NOMO-1 treated with DMSO at 0.1 percent for 48 hours (cell line): ENCODE measurements at regions not wholly inside any gene's neighbourhood (a gene's known extent, or its start where the extent isn't known, plus 50 kb on each side); places are given as distances from the start of the nearest gene placed in this dataset.
"Not testable (repeated sequence)": the region's sequence is repeated elsewhere in the genome, so short reads cannot be mapped to it uniquely, and the experiment has no call there.

Source experiments
- DNase-seq: peaks from one replicate; lab custom pipeline; 2025; ENCODE audit not compliant: unreplicated experiment; lab: John Stamatoyannopoulos, UW

DNA sequence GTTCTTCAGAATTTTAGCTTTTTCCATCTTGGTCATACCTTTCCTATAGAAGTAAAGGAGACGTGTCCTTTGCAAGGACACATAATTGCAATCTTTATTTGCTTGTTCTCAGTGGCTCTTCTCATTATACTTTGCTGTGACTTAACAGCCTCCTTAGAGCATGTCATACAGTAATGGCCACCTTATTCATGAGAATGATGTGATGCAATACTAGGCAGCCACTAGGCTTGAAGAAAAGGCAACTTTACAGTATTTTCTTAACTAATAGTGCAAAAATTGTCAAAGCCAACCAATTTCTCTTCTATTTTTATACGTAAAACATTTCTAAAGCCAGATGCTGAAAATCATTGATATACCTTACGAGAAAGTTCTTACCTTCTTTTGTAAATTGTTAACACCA is 1296.8 kb upstream of the EYS start:
- DNase-seq: no peak

DNA sequence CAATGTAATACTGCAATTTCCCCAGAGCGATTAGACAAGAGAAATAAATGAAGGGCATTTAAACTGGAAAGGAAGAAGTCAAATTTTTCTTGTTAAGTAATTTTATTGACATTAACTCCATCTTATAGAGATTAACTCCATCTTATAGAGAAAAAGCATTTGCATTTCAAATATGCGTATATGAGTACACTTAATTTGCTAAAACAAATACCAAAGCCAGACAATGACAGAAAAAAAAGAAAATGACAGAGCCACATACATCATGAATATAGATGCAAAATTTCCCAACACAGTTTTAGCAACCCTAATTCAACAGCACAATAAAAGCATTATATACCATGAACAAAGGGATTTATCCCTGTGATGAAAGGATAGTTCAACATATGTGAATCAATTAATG is 1293.1 kb upstream of the EYS start:
- no peak for DNase-seq

DNA sequence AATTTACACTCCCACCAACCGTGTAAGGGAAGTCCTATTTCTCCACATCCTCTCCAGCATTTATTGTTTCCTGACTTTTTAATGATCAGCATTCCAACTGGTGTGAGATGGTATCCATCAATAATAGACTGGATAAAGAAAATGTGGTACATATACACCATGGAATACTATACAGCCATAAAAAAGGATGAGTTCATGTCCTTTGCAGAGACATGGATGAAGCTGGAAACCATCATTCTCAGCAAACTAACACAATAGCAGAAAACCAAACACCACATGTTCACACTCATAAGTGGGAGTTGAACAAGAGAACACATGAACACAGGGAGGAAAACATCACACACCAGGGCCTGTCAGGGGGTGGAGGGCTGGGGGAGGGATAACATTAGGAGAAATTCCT is 1290.6 kb upstream of the EYS start:
- not testable (repeated sequence) for DNase-seq

DNA sequence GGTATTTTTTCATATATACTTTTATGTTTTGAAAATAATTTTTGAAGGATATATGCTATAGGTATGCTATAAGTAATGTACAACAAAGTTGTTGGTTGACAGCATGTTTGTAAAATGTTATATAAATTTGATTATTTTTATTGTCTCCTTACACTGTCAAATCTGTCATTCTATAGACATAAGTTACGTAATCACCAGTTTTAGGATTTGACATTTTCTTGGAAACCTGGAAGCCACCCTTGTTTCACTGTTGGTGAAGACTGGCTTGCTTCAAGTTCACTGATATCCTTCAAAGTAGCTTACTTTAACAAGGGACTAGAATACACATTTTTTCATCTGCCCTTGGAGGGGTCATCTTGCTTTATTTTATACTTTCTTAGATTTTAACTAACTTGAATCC is 1288.6 kb upstream of the EYS start:
- DNase-seq: no peak

DNA sequence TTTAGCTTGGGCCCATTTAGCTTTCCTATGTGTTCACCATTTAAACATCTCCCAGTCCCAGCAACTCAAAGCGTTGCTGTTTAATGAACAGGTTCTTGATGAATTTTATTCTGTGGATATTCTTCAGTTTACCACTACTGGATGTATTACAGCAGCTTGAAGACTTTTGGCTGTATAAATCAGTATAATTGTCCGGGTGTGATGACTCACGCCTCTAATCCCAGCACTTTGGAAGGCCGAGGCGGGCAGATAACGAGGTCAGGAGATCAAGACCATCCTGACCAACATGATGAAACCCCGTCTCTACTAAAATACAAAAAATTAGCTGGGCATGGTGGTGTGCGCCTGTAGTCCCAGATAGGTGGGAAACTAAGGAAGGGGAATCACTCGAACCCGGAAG is 1286.7 kb upstream of the EYS start:
- DNase-seq: not testable (repeated sequence)

DNA sequence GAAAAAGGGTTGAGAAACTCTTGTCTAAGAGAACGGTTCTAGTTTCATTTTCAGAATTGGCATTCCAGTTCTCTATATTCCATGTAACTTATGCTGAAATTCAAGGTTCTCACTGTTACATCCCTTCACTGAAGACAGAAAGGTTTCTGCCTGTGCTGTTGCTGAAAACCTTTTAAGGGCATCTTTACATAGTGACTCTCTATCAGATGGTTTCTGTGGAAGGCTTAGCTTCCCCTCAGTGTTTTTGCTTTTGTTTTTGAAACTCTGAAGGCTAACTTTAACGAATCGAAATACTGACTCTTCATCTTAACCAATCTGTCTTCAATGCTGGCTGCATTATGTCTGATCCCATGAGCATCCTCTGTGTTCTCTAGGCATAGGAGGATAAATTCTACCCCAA is 1286.2 kb upstream of the EYS start:
- DNase-seq: no peak

DNA sequence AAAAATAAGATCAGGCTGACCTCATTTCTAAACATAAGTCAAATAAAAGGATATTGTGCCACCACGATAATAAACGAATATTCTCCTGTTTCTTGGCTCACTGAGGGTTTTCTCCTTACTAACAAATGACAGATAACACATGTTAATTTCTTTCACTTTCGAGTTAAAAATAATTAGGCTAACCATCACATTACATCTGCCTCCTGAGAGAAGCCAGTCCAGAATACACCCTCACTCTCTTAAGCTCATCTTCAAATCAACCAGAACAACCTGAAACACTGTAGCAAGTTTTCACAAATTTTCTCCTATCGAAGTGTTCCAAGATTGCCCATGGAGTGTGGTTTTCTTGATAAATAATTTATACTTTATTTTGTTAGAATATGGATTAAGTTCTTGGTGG is 1285.6 kb upstream of the EYS start:
- no peak for DNase-seq

DNA sequence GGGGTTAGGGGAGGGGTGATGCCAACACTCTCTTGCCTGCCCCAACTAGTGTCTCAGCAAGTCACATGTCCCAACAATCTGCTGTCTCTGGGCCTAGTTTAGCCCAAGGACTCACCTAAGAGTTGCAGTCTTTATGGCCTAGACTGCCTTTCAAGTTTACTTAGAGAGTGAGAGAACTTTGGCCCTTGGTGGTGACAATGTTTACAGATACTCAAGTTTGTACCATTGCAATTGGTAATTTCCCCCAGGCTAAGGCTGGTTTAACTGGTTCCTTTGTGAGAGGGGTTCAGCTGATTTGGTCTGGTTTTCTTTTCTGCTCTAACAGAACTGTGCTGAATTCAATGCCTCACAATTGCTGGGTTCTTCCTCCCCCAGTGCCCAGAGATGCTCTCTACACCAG is 1279.9 kb upstream of the EYS start:
- DNase-seq: no peak

DNA sequence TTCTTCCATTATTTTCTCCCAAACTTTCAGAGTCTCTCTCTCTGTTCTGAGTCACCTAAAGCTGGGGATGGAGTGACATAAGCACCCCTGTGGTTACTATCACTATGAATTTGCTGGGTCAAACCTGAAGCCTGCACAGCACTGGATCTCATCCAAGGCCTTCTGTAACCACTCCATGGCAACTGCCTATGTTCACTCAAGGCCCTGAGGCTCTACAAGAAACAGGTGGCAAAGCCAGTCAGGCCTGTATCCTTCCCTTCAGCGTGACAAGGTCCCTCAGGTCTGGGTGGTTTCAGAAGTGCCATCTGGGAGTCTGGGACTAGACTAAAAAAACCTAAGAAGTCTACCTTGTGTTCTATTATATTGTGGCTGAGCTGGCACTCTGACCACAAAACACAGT is 1278.8 kb upstream of the EYS start:
- DNase-seq: no peak

DNA sequence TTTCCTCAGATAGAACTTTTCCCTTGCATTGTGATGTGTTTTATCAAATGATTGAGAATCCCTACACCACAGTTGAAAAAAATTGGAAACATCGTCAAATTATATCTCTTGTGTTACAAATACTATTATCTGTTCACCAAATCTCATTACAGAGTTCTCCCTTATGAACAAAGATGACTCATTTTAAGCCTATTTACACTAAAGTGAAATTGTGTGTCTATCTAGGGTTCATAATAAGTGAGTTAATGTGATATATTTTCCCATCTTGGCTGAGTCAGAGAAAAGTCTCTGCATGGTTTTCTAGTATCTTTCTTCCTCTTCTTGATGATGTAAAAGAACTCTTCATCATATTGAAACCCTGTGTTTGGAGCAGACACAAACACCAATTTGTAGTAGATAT is 1263.3 kb upstream of the EYS start:
- no peak for DNase-seq

DNA sequence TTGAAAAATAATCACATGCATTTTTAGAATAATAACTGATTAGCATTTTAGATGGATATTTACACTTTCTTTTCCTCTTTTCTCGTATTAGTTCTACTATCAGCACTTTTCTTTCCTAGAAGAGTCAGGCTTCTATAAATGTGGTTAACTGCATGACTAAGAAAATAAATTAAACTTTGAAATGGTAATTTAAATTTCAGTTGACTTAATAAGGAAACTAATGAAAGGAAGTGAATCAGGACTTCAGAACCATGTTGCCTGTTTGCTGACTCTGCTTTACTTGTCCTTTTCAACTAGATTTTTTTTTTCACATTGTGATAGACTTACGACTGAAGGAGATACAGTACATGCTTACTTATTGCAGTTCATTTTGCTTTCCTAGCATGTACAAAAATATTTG is 1258.2 kb upstream of the EYS start:
- no peak for DNase-seq

DNA sequence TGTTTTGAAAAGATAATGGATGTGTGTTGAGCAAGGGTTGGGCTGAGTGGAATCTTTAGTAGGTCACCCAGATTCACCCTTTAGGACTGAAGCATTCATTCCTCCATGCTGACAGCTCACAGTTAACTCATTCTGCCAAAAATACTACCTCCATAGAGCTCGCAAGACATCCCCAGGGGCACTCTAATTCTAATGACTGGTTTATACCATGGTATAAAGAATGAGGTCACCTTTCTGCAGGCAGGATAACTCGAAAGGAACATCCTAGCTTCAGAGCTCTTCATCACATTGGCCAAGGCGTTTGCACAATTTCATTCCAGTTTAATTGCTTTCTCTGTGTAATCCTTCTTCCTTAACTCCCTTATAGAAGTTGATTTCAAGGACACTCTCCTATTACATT is 1257.2 kb upstream of the EYS start:
- no peak for DNase-seq

DNA sequence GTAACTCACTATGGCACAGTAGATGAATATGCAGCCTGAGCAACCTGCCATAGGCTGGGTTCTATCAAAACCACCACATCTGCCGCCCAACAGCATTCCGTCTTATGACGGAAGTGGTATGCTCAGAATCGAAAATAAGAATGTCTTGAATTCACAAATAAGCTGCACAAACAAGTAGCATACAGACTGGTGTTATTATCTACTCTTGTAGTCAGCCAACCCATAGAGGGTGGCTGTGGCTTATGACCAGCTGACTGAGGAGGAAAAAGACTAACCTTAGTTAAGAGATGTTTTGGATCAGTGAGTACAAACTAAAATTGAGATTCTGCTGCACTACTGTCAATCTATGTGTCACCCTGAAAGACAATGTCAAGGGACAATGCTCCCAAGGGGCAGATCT is 1255.1 kb upstream of the EYS start:
- DNase-seq: no peak

DNA sequence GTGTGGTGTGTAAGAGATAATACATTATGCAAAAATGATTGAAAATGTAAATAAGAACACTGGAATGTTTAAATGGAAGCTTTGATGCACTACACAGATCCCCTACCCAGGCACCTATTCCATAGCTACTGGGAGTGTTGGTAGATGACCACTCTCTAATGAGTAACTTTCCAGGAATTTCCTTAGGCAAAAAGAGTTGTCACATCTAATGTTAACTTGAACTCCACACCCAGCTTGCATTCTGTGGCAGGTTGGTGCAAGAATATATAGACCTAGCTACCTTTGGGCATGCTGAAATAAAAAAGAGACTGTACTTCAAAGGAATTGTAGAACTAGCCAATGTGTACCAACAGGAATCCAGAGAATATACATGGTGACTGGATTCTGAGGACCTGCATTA is 1254.2 kb upstream of the EYS start:
- DNase-seq: no peak

DNA sequence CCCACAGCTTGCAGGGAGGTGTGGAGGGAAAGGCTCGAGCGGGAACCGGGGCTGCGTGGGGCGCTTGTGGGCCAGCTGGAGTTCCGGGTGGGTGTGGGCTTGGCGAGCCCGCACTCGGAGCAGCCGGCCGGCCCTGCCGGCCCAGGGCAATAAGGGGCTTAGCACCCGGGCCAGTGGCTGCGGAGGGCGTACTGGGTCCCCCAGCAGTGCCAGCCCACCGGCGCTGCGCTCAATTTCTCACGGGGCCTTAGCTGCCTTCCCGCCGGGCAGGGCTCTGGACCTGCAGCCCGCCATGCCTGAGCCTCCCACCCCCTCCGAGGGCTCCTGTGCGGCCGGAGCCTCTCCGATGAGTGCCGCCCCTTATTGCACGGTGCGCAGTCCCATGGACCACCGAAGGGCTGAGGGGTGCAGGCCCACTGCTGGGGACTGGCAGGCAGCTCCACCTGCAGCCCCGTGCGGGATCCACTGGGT is 1242.2 kb upstream of the EYS start:
- no peak for DNase-seq

DNA sequence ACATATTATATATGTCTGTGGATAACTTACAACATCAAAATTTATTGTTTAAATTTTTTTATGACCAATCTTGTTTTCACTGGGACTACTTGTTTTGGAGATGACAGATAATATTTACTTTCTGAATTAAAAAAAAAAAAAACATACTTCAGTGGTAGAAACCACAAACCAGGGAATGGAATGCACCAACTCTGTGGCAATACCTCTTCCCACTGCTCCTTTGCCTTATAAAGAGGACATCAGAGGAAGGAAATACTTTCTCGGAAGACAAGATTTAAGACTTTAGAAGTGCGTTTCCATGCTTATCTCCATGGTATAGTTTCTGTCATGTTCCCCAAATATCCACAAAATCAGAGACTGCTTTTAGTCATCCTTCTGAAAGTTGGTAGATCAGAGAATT is 1241.1 kb upstream of the EYS start:
- DNase-seq: no peak

DNA sequence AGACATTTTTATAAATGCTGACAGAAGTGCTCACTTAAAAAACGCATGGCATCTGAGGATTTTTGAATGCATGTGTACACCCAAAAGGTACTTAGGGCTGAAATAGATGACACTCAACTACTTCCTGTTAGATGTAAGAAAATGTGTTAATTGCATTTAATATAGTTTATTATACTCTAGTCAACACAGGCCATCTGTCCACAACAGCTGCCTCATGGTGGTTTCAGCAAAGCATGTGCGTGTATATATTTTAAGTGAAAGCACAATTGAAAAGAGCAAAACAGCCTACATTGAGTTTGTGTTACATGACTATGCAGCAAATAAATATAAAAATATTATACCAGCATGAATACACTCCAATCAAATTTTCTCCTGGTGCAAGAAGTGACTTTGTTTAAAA is 1233.0 kb upstream of the EYS start:
- no peak for DNase-seq

DNA sequence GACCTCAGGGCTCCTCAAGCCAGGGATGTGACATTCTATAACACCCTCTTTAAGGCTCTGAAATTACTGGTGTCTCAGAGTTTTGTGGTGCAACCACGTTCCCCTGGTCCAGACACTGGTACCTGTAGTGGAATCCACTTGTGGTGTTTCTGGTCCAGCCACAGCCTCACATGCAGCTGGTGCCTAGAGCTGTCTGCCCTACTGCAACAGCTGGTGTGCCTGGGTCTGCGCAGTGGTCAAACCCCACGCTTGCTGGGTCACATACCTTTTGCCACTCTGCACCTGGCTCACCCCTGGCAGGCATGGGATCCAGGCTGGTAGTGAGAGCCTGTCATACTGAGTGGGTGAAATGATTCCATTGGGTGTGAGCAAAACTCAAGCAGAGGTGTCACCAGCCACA is 1230.2 kb upstream of the EYS start:
- DNase-seq: no peak

DNA sequence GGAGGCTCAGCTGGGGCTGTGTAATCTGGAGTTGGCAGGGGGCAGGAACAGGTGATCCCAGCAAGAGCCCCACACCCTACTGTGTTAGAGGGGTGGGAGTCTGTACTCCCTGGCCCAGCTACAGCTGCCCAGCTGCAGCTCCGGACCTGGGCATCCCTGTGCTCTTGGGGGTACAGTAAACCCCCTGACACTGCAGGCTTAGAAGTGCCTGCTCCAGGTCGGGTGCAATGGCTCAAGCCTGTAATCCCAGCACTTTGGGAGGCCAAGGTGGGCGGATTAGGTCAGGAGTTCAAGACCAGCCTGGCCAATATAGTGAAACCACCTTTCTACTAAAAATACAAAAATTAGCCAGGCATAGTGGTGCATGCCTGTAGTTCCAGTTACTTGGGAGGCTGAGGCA is 1228.6 kb upstream of the EYS start:
- no peak for DNase-seq

DNA sequence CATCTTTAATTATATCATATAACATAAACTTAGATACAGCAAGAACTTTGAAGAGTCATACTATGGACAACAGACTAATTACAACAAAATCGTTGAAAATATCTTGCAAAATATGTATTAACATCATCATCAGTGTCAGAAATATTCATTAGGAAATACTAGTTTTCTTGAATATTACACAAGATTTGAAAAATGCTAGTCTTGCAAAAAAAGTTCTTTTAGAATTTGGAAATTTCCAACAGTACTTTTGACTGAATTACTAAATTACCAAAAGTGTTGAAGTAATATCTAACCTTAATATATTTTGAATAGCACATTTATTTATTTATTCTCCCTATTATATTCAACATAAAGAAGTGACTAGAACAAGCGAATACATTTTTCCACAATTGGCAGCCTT is 1224.8 kb upstream of the EYS start:
- no peak for DNase-seq

DNA sequence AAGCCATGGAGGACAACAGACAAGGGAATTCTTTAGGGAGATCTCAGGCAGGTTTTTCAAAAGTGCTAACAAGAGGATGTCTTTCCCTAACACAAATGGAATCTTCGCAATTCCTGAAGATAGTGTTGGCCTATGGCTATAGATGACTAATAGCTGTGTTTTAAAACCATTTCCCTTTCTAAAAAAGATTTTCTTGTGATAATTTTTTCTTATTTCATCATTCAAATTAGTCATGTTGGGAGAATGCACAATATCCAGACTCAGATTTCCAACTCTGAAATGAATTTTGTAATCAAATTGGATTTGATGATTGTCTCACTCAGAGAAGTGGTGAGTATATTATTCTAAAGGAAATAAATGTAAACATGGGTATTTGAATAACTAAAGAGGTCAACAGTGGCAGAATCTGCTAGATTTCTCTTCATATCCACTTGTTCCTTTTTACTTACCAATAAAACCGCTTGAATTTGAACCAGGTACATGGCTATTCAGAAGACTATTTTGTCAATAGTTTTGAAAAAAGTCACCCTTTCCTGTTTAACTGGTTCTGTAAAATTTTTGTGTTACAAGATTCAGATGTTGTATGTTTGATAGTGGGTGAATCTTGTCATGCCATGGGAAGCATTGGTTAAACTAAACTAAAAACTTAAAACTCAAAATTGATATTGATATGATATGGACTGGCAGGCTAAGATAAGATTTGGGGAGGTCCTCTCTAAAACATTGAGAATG is 1223.7 kb upstream of the EYS start:
- no peak for DNase-seq

DNA sequence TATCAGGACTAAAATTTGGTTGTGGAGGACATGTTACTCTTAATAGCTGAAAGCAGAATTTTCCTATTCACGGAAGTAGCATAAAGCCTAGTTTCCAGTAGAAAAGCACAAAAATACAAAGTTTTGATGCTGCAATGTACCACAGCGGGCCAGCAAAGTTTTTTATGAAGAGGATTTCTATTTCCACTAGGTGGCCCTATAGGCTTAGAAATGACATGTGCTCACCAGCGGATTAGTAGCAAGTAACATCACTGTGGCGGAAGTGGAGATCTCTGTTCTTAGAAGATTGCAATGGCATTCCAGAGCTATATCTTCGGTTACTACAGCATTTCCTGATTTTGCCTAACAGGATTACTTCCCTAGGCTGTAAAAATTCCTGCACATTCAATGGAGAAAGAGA is 1219.0 kb upstream of the EYS start:
- DNase-seq: no peak

DNA sequence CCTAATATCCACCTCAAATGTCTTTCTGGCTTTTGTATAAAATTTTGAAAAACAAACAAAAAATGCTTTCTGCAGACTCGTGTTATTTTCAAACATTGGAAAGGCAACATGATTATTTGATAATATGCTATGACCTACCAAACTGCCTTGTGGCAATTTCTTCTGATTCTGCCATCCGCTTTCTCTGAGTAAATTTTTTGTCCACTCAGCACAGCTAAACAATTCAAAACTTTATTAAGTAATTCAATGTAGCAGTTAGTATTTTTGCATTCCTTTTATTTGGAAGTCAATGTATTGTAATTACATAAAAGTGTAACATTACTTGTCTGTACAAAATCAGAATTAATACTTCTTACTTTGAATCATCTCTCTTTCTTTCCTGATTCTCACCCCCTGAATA is 1206.6 kb upstream of the EYS start:
- no peak for DNase-seq

DNA sequence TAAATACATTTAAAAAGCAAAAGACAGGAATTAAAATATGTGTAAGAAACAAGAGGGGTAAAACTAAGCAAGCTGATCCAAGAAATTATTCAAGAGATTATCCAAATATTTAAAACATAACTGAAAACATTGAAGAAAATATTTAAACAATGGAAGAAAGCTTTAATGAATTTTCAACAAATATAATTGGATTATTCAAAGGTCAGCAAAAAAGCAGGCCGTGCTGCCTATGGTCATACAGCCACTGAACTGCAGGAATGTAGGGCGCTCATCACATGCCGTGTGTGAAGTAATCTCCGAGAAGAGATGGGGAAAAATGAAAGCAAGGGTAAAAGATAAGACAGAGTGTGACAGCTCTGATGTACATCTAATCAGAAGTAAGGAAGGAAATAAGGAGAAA is 1195.4 kb upstream of the EYS start:
- no peak for DNase-seq
